AG04449 (cell line): ENCODE measurements at regions not wholly inside any gene's neighbourhood (a gene's known extent, or its start where the extent isn't known, plus 50 kb on each side); places are given as distances from the start of the nearest gene placed in this dataset.

Experiments
- CTCF ChIA-PET: fragments of 350-600 bp; formaldehyde crosslinking; extraction: SDS; loops from one replicate; lab custom pipeline; 2021; ENCODE audit warnings: antibody characterized with exemption; lab: Yijun Ruan, JAX
- POLR2A ChIA-PET: fragments of 400-600, 350-600 bp; formaldehyde crosslinking; extraction: SDS; loops from one replicate; lab custom pipeline; 2020; ENCODE audit warnings: antibody characterized with exemption, inconsistent platforms; lab: Yijun Ruan, JAX
- DNase-seq: peaks from one replicate; pipeline ENCODE4 v3.0.0-alpha.2; 2010; ENCODE audit warnings: low read depth, low spot score
- H3K4me3 ChIP-seq: 2 replicates; pipeline ENCODE4 v1.5.1; 2011; ENCODE audit warnings: low read depth, mild to moderate bottlenecking, control low read depth, low read length
- TF ChIP-seq, protein P1 (sequence below): IDR thresholded peaks from one replicate; pipeline ENCODE4 v1.5.1; 2011; ENCODE audit warnings: mild to moderate bottlenecking, moderate library complexity, low read length, control low read depth, inconsistent platforms; ENCODE audit not compliant: insufficient read depth; ENCODE audit errors: missing control alignments

DNA sequence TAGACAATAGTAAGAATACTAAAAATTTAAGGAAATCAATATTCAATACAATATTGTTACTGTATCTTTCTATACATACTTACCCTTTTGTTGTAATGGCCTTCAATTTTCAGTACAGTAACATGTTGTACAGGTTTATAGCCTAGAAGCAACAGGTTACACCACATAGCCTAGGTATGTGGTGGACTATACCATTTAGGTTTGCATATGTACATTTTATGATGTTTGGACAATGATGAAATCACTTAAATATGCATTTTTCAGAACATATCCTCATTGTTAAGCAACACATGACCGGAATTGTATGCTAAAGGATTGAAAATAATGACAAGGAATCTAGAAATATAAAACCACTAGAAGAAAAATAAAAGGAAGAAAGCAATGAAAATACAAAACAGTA is 611.4 kb downstream of the DACH1 start:
- CTCF ChIA-PET, result no interaction called here
- TF ChIP-seq, protein P1, sequence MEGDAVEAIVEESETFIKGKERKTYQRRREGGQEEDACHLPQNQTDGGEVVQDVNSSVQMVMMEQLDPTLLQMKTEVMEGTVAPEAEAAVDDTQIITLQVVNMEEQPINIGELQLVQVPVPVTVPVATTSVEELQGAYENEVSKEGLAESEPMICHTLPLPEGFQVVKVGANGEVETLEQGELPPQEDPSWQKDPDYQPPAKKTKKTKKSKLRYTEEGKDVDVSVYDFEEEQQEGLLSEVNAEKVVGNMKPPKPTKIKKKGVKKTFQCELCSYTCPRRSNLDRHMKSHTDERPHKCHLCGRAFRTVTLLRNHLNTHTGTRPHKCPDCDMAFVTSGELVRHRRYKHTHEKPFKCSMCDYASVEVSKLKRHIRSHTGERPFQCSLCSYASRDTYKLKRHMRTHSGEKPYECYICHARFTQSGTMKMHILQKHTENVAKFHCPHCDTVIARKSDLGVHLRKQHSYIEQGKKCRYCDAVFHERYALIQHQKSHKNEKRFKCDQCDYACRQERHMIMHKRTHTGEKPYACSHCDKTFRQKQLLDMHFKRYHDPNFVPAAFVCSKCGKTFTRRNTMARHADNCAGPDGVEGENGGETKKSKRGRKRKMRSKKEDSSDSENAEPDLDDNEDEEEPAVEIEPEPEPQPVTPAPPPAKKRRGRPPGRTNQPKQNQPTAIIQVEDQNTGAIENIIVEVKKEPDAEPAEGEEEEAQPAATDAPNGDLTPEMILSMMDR, result no peak
- no peak for DNase-seq
- H3K4me3 ChIP-seq, result no peak overlapping the region
- POLR2A ChIA-PET, result no interaction called here

DNA sequence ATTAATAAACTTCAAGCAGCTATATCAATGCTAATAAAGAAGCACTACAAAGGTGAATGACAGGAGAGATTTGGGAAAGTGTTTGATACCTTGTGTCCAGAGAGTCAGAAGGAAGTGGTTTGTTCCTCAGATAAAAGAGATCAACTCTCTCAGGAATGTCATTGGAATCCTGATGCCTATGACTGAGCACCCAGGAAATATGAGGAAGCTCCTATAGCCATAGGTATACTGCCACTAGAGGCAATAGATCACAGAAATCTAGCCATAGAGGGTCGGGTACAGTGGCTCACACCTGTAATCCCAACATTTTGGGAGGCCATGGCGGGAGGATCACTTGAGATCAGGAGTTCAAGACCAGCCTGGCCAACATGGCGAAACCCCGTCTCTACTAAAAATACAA is 612.6 kb downstream of the DACH1 start:
- ChIA-PET CTCF (no interaction called here), POLR2A (no interaction called here)
- no peak overlapping the region for H3K4me3 ChIP-seq
- TF ChIP-seq, protein P1, result no peak
- no peak for DNase-seq

DNA sequence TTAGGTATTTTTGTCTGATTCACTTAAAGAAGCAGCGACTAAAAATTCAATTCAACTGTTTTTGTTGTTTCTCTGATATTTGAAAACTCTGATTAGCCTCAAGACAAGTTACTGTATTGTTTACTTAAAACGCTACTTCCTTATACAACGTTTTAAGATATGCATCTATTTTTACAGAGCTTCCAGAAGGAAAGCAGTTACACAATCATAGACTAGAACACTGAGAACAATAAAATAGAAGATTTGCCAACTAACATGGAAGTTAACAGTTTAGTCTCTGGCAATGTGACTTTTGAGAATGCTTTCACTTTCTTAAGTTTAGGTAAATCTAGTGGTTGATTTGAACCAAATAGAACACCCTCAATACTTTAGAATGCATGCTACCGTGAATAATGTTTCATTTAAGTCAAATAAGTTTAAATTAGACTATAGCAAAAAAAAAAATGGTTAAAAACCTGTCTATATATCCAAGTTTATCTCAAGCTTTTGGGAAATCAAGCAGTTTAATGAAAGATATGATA is 614.8 kb downstream of the DACH1 start:
- H3K4me3 ChIP-seq, result no peak overlapping the region
- DNase-seq, result no peak
- TF ChIP-seq, protein P1, result no peak
- ChIA-PET POLR2A (no interaction called here), CTCF (no interaction called here)

DNA sequence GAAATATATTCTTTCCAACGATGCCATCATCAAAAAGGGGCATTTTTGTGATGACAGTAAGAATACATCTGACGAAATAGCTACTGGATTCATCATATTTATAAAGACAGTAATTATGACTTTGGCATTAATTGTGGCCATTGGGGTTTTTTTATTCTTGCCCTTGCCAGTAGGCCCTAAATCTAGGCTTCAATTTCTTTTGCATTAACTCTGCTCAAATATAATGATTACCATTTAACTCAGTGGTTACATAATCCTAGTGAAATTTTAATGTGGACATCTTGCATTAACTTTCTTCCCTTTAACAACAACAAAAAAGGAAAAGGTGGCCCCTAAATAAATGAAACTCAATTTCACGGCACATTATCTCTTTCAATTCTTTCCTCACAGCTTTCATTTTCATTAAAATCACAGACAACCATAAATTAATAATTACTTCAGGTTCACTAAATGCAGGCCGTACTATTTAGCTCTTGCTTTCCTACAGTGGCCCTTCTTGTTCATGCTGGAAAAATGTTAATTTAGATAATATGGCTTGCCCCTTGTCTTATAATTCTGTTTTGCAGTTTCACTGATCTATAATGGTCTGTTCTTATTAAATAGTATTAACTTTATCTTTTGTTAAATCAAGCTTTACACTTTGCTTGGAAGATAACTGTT is 615.6 kb downstream of the DACH1 start:
- CTCF ChIA-PET, result no interaction called here
- TF ChIP-seq, protein P1, result no peak
- no peak overlapping the region for H3K4me3 ChIP-seq
- POLR2A ChIA-PET, result no interaction called here
- no peak for DNase-seq

GRCh38 chr13:71249011-71249410 is 618.0 kb downstream of the DACH1 start:
- TF ChIP-seq, protein P1, result no peak
- ChIA-PET CTCF (no interaction called here), POLR2A (no interaction called here)
- DNase-seq, result no peak
- H3K4me3 ChIP-seq, result no peak overlapping the region

DNA sequence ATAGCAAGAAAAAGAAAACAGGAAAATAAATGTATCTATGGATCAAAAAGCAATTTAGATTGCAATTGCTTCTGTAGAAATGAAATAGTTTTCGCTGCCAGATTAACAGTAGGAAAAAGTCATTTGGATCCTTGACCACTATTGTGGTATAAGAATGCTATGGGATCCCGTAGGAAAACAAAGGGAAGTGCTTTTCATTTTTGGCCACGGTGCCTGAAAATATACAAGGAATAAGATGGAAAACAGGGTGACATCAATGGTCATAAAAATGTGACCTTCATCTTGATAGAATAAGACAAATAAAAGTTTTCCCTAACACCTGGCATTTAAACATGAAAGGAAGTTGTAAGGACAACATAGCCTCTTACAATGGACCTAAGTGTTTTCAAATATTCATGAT is 622.8 kb downstream of the DACH1 start:
- POLR2A ChIA-PET, result no interaction called here
- TF ChIP-seq, protein P1, result no peak
- no peak overlapping the region for H3K4me3 ChIP-seq
- CTCF ChIA-PET, result no interaction called here
- DNase-seq, result no peak
